Activated T-cell treated with anti-CD3 and anti-CD28 coated beads, Interleukin-2, amount 50 U/mL, for 1 hour (primary cell): ENCODE measurements at regions not wholly inside any gene's neighbourhood (a gene's known extent, or its start where the extent isn't known, plus 50 kb on each side); places are given as distances from the start of the nearest gene placed in this dataset.

Experiments used
- DNase-seq: peaks from one replicate; pipeline ENCODE4 v3.0.0-alpha.2; 2020

DNA sequence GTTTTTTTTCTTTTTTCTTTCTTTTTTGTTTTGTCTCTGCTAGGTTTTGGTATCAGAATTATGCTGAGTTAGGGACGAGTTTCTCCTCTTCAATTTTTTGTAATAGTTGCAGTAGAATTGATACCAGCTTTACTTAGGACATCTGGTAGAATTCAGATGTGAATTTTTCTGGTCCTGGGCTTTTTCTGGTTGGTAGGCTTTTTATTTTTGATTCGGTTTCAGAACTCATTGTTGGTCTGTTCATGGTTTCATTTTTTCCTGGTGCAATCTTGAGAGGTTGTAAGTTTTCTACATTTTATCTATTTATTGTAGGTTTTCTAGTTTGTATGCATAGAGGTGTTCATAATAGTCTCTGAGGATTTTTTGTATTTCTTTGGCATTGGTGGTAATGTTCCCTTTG, 498.1 kb upstream of the CPEB2 start:
- no peak for DNase-seq

GRCh38 chr4:14513471-14513870, 488.8 kb upstream of the CPEB2 start:
- no peak for DNase-seq

- DNase-seq: no peak
These were observed 486.7 kb upstream of the CPEB2 start for GRCh38 chr4:14515556-14515955.

- no peak for DNase-seq
These were observed 484.1 kb upstream of the CPEB2 start for GRCh38 chr4:14518136-14518535.

DNA sequence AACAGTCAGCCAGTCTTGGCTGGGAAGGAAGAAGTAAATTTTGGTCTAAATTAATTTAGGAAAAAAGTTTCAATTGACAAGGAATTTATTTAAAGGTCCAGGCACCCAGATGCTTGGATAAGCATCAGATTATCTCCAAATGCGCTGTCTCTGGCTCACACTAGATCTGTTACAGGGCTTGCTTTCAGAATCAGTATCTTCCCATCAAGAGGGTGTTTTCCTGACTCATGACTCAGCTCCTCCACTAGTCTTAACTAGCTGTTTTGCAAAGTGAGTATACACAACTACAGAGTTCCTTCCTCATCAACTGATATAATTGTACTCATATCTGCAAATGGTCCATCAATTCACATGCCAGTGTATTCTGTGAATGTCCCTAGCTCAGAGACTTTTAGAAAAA, 482.1 kb upstream of the CPEB2 start:
- no peak for DNase-seq

GRCh38 chr4:14524276-14524675, 478.0 kb upstream of the CPEB2 start:
- no peak for DNase-seq

GRCh38 chr4:14528918-14529317, 473.4 kb upstream of the CPEB2 start:
- no peak for DNase-seq

- no peak for DNase-seq
These were observed 472.6 kb upstream of the CPEB2 start for GRCh38 chr4:14529653-14530052.

DNA sequence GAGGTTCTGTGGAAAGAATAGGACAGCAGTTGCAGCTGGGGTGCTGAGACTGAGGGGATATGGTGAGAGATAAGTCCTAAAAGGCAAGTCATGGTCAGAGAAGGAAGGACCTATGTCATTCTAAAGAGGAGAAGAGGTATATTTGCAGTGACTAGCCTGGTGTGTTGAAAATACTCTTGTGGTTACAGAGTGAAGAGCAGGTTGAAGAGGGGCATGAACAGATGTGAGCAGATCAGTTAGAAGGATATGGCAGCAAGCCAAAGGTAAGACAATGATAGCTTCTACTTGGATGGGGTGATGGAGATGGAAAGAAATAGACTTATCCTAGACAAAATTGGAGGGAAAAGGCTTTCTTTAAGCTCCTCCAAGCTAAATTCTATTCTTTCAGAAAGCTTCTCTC, 469.8 kb upstream of the CPEB2 start:
- DNase-seq: no peak

DNA sequence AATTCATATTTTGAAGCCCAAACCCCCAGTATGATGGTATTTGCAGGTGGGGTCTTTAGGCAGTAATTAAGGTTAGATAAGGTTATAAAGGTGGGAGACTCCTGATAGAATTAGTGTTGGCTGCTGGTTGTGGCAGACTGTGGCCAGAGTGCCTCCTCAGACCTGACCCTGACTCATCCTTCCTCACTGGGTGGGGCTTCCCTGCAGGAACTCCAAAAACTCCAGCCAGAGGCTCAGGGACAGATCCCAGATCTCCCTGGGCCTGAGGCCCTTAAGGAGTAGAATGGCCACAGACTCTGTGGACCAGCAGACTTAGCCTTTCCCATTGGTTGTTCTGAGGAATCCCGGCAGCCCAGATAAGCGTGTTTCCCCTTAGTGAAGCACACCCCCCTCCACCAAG, 463.0 kb upstream of the CPEB2 start:
- DNase-seq: no peak

GRCh38 chr4:14545163-14545562, 457.1 kb upstream of the CPEB2 start:
- DNase-seq: no peak

DNA sequence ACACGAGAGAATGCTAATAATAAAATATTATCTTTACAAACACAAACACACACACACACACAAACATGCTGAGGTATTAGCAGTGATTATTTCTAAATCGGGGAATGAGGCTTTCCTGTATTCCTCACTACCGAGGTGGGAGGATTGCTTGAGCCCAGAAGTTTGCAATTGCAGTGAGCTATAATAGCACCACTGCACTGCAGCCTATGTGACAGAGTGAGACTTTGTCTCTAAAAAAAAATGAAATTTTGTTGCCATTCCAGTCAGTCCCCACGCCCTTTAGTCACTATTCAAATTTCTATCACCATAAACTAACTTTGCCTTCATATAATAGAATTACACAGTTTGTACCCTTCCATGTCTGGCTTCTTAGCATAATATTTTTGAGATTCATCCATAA, 456.5 kb upstream of the CPEB2 start:
- no peak for DNase-seq

DNA sequence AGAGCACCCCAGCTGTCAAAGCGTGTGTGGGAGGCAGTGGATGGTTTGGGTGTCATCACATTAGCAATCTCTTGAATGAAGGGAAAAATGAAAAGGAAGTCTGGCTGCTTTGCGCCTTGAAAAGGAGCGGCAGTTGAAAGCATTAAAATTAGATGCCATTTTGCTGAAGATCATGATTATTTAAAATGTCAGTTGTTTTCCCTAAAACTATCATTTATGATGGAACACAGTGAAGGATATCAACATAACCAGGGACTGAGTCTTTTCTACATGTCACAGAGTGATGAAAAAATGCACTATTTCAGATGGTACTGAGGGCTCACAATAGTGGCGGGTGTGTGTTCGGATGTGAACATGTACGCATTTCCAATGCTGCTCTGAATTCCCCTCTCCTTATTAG, 450.2 kb upstream of the CPEB2 start:
- no peak for DNase-seq

- no peak for DNase-seq
These were observed 442.6 kb upstream of the CPEB2 start for GRCh38 chr4:14559646-14560045.

DNA sequence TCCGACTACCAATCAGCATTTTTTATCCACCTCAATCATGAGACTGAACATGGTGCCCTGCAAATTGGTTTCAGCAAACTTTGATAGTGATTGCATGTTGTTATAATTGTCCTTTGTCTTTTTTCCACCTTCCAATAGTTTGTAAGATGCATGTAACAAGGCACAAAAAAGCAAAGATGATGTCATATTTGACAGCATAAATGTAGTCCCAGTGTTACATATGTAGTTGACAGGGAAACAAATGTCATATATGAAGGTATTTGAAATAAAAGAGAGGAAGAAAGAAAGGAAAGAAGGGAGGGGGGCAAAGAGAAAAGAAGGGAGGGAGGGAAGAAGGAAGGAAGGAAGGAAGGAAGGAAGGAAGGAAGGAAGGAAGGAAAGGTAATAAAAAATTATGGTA, 441.7 kb upstream of the CPEB2 start:
- DNase-seq: no peak

- no peak for DNase-seq
These were observed 439.4 kb upstream of the CPEB2 start for GRCh38 chr4:14562901-14563300.

DNA sequence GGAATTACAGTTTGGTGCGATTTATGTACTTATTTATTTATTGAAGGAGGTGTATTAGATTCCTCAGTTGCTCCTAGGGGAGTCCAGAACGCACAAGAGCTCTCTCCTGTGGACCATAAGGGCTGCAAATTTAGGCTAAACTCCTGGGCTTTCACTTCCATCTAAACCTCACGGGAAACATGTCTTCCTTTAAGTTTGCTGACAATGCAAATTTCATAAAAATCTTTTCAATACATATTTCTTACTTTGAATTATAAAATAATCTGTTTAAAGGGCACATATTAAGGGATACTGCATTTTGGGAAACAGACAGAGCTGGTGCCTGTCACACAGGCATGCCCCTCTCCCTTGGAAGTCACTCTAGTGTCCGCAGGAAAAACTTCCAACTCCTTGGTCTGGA, 438.0 kb upstream of the CPEB2 start:
- DNase-seq: no peak

DNA sequence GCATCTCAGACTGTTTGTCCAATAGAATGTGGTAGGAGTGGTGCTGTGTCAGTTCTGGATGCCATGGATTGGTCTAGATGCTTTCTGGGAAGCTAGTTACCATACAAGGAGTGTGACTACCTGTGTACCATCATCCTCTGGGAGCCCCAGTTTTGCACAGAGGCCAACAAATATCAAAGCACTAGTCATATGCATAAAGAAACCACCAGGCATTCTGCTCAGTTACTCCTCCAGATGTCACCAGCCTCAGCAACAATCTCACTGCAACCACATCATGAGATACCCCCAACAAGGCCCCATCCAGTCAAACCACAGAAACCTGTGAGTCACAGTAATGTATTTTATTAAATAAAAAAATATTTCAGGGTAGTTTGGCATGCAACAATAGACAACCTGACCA, 435.8 kb upstream of the CPEB2 start:
- no peak for DNase-seq

GRCh38 chr4:14568351-14568750, 433.9 kb upstream of the CPEB2 start:
- no peak for DNase-seq

DNA sequence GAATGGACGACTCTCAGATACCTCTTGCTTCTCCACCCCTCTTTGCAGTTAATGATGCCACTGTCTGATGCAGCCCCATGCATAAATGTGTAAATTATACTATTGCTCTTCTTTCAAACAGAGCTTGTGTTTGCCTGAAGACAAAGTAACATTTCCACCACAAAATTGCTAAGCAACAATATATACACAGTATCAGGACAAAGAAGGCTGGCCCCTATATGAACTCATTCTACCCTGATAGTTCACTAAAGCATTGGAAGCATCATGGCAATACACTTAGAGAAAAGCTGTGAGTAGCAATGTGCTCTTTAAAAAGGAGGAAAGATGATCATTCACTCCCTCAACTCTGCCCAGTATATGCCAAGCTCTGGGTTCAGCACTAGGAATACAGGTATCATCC, 427.0 kb upstream of the CPEB2 start:
- no peak for DNase-seq

- DNase-seq: no peak
These were observed 426.4 kb upstream of the CPEB2 start for GRCh38 chr4:14575919-14576318.

DNA sequence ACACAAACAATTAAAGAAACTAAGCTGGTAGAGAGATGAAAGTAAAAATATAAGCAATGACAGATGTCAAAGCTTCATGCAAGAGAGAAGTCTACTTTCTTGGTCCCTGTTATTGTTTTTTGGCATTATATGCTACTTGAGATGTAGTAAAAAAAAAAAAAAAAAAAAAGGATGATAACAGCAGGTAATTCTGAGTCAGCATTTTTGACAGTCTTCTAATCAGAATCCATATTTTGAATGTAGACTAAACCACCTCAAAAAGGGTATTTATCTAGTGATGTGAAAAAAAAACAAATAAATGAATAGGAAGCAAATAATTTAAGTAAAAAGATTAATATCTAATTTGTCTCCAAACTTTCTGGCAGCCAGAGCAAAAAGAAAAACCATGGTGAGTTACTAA, 422.2 kb upstream of the CPEB2 start:
- no peak for DNase-seq

- no peak for DNase-seq
These were observed 420.5 kb upstream of the CPEB2 start for GRCh38 chr4:14581741-14582140.

DNA sequence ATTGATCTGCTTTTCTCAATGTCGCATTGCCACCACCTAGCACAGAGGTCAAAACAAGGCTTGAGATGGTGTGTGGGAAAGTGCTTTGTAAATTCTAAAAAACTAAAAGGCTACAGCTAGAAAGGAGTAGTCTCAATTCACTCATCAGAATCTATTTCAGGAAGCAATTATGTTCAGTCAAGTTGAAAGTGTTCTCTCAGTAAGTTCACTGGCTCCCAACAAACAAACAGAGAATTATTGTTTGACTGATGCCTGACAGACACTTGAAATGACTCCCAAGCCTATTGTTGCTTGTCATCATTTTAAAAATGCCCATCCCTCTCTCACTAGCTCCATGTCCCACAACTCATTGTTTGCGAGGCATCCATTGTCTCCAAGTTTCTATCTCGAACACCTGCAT, 419.6 kb upstream of the CPEB2 start:
- no peak for DNase-seq

GRCh38 chr4:14583331-14583730, 418.9 kb upstream of the CPEB2 start:
- DNase-seq: no peak

DNA sequence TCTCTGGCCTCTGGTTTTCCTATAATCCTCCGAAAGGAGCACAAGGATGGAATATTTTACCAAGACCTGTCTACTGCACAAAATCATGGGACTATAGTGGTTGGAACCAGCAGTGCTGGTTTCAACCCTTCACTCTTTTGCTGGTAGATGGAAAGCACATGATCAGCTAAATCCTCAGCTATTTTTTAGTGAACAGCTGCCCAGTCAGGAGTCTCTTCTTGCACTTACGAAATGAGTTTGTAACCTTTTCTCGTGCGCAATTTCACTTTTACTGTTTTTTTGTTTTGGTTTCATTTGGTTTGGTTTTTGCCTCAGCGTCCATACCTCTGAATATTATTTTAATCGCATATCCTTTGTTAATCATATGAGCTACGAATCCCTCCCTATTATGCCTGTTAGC, 418.5 kb upstream of the CPEB2 start:
- no peak for DNase-seq
